ENCODE measurements at regions not wholly inside any gene's neighbourhood (a gene's known extent, or its start where the extent isn't known, plus 50 kb on each side); places are given as distances from the start of the nearest gene placed in this dataset.

- DNase-seq, result no peak
These were observed 99.8 kb upstream of the TSPAN5 start for GRCh38 chr4:98758182-98758581.

DNA sequence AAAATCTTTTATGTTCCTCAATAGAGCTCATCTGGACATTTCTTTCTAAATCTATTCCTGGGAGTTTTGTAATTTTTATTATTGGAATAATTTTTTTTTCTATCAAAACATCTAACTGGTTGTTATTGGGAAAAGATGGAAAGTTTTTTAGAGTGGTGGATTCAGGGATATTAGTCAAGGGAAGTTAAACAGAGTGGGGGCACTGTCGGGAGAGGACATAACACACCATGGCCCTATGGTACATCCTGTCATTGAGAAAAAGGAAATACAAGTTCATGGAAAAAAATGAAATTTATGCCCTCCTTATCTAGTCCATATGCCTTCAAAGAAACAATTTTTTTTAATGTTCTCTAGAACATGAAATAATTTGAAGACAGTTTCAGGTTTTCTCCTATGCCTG is 96.3 kb upstream of the TSPAN5 start:
- no peak for DNase-seq

GRCh38 chr4:98749206-98749605 is 90.8 kb upstream of the TSPAN5 start:
- DNase-seq, result no peak

- DNase-seq, result no peak
These were observed 90.2 kb upstream of the TSPAN5 start for GRCh38 chr4:98748609-98749008.

GRCh38 chr4:98747393-98748091 is 89.1 kb upstream of the TSPAN5 start:
- no peak for DNase-seq

- DNase-seq, result no peak
These were observed 88.5 kb upstream of the TSPAN5 start for GRCh38 chr4:98746936-98747335.

- DNase-seq, result no peak
These were observed 88.1 kb upstream of the TSPAN5 start for GRCh38 chr4:98746530-98746929.

DNA sequence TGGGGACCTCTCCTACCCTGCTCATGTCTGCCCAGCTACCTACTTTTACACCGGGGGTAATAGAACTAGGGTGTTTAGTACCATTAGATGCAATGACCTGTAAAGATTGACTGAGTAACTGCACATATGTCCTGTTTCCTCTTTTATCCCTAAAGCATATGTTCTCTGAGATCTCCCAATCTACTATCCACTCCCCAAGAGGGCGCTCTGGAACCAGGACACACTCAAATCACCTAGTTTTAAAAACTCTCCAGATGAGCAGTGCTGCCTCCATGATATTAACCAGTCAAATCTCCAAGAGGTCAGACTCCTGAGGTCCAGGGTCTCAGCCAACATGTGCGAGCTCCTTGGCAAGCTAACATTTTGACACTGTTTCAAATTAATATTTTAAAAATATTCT is 87.0 kb upstream of the TSPAN5 start:
- no peak for DNase-seq

DNA sequence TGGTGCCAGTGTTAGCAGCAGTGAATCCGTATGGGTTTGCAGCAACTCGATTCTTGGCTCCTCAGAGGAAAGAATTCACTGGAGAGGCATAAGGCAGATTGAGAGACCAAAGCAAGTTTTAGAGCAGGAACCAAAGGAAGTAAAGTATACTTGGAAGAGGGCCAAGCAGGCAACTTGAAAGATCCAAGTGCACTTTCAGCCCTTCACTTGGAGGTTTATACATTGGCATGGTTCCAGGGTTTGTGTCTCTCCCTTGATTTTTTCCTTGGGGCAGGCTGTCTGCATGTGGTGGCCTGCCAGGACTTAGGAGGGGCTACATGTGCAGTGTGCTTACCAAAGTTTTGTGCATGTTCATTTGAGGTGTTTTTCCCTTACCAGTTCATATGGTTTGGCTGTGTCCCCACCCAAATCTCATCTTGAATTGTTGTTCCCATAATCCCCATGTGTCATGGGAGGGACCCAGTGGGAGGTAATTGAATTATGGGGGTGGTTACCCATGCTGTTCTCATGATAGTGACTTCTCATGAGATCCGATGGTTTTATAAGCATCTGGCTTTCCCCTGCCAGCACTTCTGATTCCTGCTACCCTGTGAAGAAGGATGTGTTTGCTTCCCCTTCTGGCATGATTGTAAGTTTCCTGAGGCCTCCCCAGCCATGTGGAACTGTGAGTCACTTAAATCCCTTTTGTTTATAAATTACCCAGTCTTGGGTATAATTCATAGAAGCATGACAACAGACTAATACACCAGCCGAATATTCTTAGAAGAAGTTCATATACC is 86.2 kb upstream of the TSPAN5 start:
- no peak for DNase-seq

DNA sequence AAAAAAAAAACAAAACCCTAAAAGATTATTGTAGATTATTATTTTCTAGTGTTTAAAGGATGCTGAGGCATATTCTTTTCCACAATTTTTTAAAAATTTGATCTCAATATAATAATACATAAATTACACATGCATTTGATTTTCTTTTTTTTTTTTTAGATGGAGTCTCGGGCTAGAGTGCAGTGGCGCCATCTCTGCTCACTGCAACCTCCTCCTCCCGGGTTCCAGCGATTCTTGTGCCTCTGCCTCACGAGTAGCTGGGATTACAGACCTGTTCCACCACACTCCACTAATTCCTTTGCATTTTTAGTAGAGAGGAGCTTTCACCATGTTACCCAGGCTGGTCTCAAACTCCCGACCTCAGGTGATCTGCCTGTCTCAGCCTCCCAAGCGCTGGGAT is 83.5 kb upstream of the TSPAN5 start:
- no peak for DNase-seq

- no peak for DNase-seq
These were observed 81.3 kb upstream of the TSPAN5 start for GRCh38 chr4:98739751-98740150.

- DNase-seq, result no peak
These were observed 75.2 kb upstream of the TSPAN5 start for GRCh38 chr4:98733601-98734000.

DNA sequence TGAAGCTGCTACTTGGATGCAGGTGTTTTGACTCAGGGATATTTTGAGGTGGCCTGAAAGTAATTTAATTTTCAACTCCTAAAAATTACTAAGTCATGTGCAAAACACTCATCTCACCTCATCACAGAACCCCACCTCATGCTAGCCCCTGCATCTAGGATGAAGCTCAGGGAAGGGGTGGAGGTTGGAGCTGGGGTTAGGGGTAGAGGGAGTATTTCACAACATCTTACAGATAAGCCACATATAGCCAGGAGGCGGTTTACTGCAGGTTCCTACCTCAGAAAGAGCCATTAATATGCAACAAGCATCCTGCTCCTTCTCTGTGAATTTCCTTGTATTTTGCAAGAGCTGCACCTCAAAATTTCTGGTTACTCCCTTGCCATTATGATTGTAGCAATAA is 70.5 kb upstream of the TSPAN5 start:
- no peak for DNase-seq

DNA sequence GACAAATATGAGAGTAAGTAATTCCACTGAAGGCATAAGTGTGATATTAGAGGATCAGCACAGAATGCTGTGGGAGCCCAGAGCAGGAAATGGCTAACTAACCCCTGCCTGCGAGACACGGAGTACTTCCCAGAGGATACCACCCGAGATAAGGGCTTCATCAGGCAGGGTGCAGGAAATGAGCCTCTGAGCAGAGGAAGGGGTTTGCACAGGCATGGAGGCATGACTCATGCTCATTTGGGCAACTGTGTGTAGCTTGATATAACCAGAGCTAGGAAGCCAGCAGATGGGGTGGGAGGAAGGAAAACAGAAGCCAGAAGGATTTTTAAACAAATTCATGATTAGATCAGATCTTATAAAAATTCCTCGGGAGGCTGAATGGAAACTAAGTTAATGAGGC is 70.0 kb upstream of the TSPAN5 start:
- no peak for DNase-seq

DNA sequence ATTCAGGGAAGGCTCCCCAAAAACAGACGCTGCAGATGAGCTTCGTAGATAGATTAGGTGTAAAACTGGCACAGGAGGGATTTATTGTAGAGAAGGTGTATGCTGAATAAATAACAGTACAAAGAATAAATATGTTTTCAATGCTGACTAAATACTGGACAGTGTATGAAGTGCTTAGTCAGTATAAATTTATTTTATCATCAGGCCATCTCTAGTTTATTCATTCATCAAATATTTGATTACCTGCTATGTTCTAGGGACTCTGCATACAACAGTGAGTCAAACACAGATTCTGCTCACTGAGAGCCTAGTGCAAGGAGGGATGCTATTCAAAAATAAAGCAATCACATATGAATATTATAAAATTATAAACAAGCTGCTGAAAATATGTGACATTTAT is 63.6 kb upstream of the TSPAN5 start:
- DNase-seq, result no peak

DNA sequence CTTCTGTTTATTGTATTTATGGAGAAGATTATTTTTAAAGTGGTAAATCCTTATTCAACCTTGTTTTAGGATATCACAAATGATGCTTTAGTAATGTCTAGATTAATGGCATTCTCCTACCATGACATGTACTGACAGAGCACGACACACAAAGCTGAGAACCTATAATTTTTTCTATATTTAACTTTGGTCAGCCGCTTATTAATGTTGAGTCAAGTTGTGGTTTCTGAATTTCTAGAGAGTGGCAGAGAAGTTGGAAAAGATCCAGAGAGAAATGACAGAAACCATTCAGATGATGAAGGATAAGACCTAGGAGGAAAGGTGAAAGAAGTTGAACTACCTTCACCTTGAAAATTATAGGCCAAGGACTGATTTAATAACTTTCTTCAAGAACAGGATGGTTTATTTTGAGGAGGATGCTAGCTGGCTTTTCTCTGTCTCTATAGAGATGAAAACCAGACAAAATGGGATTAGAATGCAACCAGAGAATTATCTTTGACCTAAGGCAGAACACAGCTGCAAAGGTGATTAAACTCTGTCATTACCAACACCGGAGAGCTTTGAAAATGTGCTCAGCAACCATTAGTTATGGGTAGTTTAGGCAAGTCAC is 62.6 kb upstream of the TSPAN5 start:
- DNase-seq, result no peak

- DNase-seq, result no peak
These were observed 58.4 kb upstream of the TSPAN5 start for GRCh38 chr4:98716796-98717195.

GRCh38 chr4:98712607-98713006 is 54.2 kb upstream of the TSPAN5 start:
- no peak for DNase-seq

- DNase-seq, result no peak
These were observed 53.1 kb upstream of the TSPAN5 start for GRCh38 chr4:98711526-98711925.

DNA sequence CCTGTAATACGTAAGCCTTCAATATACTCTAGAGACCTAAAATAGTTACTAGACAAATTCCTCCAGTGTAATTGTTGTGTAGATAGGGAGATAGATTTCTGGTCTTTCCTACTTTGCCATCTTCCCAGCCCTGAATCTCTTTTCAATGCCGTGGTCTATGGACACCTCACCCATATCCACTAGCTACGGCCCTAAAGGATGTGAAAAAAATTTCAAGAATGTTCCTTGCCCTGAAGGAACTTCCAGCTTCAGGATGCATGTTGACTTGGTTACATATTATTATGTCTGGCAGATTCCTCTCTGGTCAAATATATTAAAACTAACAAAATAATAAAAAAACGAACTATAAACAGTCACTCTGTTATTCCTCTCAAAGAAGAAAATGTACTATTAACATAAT is 52.4 kb upstream of the TSPAN5 start:
- DNase-seq, result no peak

Data from central memory CD4-positive, alpha-beta T cell (primary cell).